ENCODE measurements at regions not wholly inside any gene's neighbourhood (a gene's known extent, or its start where the extent isn't known, plus 50 kb on each side); places are given as distances from the start of the nearest gene placed in this dataset.
"Not testable (repeated sequence)": the region's sequence is repeated elsewhere in the genome, so short reads cannot be mapped to it uniquely, and the experiment has no call there.

- no peak for DNase-seq (ENCODE audit: low read depth)
These were observed 155.9 kb downstream of the SEC23IP start for GRCh38 chr10:120048391-120048790.

DNA sequence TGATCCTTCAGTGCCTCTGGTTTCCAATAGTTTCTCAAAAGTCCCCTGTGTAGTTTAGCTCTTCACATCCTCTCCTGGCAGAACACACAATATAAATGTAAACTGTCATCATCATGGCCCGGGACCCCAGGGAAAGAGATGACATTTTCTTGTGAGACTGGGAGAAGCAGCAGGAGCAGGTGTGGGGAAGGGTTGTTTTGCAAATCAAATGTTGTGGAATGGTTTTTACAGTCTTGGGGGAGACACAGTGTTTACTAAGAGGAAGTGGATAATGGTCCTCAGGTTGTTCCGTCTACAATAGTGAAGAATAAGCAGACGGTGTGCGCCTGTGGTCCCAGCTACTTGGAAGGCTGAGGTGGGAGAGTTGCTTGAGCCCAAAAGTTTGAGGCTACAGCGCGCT lies 159.1 kb downstream of the SEC23IP start:
- no peak for DNase-seq (ENCODE audit: low read depth)

GRCh38 chr10:120052964-120053702 lies 160.6 kb downstream of the SEC23IP start:
- DNase-seq (ENCODE audit: low read depth) = no peak

- not testable (repeated sequence) for DNase-seq (ENCODE audit: low read depth)
These were observed 167.3 kb downstream of the SEC23IP start for GRCh38 chr10:120059790-120060189.

- no peak for DNase-seq (ENCODE audit: low read depth)
These were observed 174.9 kb downstream of the SEC23IP start for GRCh38 chr10:120067427-120067826.

DNA sequence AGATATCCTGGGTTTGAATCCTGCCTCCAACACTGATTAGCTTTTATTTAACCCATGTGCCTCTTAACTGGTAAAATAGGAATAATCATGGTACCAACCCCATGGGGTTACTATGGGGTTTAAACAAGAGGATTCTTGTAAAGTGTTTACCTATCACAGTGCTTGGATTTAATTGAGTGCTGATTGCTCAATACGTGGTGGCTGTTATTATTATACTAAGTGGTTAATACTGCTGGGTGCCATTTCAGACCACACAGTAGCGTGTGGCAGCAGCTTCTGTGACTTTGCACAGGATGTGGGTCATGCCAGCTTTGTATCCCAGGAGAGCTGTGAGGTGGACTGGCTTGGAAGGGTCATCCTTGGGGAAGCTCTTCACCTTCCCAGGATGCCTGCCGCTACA lies 177.2 kb downstream of the SEC23IP start:
- no peak for DNase-seq (ENCODE audit: low read depth)

DNA sequence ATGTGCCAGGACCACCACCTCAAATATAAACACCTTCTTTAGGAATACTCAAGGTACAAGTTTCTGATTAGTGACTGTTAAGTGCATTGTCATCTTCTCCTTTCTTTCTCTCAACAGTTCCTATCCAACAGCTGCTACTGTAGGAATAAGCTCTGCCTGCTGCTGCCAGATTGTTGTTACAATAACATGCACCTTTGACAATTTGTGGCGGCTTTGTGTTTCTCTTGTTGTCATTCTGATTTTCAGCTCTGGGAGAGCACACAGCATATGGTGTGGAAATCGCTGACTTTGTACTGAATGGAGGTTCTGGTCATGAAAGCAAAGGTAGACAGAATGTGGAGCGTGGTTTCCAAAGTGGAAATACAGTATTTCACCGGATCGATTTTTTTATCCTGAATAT lies 182.8 kb downstream of the SEC23IP start:
- DNase-seq (ENCODE audit: low read depth) = no peak

DNA sequence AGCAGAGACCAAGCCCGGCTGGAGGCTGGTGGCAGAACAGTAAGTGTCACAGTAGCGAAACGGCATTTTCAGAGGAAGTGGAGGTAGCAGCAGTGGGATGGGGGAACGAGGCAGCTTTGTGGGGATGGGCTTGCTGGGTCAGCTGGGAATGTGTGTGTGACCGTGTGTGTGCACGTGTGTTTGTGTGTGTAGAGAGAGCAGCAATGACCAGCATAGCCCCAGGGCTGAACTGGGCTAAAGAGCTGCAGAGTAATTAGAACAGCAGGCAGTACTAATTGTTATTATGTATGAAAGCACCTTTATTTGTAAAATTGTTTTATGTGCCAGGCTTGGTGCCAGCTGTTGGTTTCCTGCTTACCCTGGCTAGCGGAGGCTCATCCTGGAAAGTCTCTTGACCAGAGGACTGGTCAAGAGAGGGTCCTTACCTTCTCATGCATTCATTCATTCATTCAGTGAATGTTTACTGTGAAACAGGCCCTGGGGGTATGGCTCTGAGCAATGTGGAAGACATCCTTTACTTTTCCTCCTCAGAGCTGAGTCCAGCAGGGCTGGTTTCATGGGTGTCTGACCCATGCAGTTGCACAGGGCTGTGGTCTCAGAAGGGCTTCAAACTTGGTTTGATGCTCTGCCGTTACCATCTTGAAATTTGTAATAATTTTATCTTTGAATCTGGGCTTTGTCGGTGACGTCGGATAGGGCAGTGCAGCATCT lies 184.6 kb downstream of the SEC23IP start:
- DNase-seq (ENCODE audit: low read depth) = no peak

DNA sequence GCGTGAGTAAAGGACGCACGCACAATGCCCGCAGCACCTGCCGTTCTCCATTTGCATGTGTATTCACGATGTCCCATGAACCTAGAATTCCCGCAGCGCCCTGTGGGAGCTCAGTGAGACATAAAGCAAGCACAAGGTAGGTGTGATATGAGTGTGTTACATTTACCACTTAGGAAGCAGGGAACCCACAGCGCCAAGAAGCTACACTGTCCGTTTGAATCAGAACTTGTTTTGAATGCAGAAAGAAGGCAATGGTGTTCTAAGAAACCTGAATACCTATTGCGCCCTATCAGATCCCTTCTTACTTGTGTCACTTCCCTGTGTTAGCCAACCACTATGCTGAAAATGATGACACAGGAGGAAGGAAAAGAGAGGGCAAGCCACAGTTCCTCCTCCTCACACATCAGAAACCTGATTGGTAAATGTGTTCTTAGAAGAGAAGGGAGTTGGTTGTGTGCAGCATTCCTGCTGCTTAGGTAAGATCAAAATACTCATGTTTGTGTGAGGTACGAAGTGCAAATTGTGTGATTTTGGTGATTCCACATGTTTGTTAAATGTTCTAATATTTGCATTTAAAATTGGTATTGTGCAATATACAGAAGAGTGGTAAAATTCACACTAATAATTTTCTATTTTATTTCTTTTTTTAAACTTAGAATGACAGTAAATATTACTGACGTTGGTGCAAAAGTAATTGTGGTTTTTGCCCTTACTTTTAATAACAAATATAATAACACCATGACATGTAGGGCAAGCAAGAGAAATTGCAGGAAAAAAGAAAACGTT lies 185.4 kb downstream of the SEC23IP start:
- DNase-seq (ENCODE audit: low read depth) = no peak

- no peak for DNase-seq (ENCODE audit: low read depth)
These were observed 192.7 kb downstream of the SEC23IP start for GRCh38 chr10:120085096-120085796.

DNA sequence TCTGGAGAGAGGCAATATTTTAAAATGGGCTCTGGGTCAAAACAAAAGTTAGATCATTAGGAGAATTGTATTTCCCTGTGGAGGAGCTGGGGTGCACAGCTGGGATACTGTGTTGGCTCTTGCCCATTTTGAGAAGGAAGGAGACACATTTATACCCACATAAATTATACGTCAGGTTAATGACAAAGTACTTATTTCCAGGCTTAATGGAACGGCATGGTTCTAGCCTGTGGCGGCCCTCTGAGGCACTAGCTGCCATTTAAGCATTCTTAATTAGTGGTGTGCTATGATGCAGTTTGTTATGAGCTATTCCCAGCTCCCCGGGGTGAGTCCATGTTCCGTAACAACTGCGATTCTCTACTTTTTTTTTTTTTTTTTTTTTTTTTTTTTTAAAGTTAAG lies 193.5 kb downstream of the SEC23IP start:
- DNase-seq (ENCODE audit: low read depth) = no peak

DNA sequence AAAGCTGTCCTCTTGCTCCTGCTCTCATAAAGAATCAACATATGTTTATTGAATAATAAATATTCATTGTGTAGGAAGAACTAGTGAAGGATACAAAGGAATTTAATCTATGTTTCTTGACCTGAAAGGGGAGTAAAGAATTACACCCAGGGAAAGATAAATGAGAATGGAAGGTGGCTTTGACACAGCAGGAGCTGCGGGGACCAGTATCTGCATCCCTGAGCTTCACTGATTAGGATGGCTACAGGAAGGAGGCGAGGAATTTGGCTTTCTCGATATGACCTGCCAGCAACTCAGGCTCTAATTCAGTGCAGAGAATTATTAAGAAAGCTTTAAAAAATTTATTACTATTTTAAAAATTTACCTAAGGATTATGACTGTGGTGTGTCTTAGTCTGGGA lies 194.6 kb downstream of the SEC23IP start:
- no peak for DNase-seq (ENCODE audit: low read depth)

DNA sequence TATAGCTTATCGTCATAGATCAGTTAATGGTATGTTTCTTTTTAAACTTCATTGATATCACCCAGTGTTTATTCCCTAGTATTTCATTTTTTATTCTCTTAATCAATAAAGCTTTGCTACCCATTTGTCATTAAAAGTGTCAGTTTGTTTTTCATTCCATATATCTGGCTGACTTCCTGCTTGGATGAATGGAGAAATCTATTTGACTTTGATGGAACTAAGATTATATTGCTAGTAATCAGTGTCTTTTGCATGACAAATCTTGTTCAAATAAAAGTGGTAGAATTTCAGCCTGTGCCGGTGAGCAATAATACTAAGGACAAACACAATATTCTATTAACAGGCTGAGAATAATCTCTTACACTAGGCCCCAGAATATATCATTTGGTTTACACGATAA lies 203.3 kb downstream of the SEC23IP start:
- no peak for DNase-seq (ENCODE audit: low read depth)

GRCh38 chr10:120097766-120098165 lies 205.2 kb downstream of the SEC23IP start:
- no peak for DNase-seq (ENCODE audit: low read depth)

DNA sequence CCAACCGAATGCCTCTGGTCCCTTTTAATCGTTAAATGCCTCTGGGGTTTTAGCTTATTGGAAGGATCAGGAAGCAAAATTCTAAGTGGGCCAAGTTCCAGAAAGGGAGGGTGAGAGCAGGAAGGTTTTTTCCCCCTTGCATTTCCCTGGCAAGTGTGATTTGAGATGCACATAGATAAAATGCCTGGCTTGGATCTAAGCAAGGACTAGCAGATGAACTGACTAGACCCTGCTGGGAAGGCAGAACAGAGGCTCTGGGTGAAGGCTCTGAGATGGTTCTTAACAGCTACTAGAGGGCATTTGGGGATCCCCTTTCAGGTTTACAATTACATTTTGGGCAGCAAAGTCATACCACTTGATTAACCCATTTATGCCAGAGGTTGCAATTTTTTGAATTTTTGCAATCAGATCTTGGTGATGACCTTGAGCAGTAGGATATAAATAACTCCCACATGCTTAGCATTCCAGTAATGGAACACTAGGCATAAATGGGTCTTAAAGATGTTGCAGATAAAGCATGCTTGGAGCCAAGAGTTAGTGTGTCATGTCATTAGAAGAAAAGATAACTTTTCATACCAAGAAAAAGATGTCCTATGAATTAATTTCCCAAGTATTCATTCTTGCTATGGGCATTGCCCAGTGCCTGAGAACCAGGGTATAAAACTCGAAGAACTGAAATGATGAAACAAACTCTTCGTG lies 205.9 kb downstream of the SEC23IP start:
- no peak for DNase-seq (ENCODE audit: low read depth)

- no peak for DNase-seq (ENCODE audit: low read depth)
These were observed 211.4 kb downstream of the SEC23IP start for GRCh38 chr10:120103738-120104560.

DNA sequence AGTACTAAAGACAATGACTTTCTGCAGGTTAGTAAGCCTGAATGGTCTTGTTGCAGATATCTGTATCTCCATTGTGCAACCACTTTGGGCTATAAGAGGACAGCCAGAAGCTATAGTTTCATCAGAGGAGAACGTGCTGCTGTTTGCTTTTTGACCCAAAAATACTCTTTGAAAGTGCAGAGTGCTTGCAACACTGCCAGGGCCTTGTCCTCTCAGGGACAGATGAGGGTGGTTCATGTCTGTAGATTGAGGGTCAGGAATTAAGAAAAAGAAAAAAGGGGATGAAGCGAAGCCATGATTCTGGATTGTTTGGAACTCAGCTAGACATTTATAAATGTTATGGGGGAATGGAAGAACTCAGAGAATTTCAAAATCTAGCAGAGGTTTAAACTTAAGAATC lies 212.5 kb downstream of the SEC23IP start:
- no peak for DNase-seq (ENCODE audit: low read depth)

GRCh38 chr10:120105492-120105891 lies 213.0 kb downstream of the SEC23IP start:
- DNase-seq (ENCODE audit: low read depth) = no peak

DNA sequence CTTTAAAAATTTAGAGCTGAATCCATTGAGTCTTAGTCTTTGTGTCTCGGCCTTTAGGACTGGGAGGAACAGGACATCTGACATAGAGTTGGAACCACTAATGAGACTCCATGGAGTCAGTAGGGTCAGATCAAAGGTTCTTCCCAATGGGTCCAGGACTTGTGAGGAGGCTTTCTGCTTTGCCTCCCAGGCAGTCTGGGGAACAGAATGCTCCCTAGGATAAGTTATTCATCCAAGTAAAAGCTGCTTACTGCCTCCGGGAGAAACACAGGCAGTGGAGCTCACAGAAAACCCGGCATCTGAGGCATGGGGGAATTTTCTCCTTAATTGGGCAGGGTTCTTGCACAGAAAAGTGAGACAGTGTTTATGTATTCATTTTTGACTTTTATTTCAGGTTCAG lies 216.4 kb downstream of the SEC23IP start:
- DNase-seq (ENCODE audit: low read depth) = no peak

DNA sequence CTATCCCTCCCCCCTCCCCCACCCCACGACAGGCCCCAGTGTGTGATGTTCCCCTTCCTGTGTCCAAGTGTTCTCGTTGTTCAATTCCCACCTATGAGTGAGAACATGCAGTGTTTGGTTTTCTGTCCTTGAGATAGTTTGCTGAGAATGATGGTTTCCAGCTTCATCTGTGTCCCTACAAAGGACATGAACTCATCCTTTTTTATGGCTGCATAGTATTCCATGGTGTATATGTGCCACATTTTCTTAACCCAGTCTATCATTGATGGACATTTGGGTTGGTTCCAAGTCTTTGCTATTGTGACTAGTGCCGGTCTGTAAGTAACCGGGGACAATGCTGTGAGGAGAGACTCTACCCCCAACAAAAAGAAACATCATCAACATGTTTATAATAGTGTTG lies 217.2 kb downstream of the SEC23IP start:
- DNase-seq (ENCODE audit: low read depth) = not testable (repeated sequence)
